SU-DHL-6 (cell line): ENCODE measurements at regions not wholly inside any gene's neighbourhood (a gene's known extent, or its start where the extent isn't known, plus 50 kb on each side); places are given as distances from the start of the nearest gene placed in this dataset.

Source experiments
- H2AFZ ChIP-seq: fragments of 200-600 bp; sonication (generic); 2 replicates; pipeline ENCODE4 v1.6.1; 2014; ENCODE audit warnings: low read depth, mild to moderate bottlenecking, moderate library complexity, mixed read lengths, antibody characterized with exemption, low read length; ENCODE audit not compliant: severe bottlenecking
- H3F3A ChIP-seq: fragments of 200-600 bp; shearing (Covaris generic); 2 replicates; pipeline ENCODE4 v1.6.0; 2016; ENCODE audit warnings: antibody characterized with exemption, mild to moderate bottlenecking; ENCODE audit not compliant: insufficient read depth
- H3K27ac ChIP-seq: fragments of 200-600 bp; sonication (generic); 2 replicates; pipeline ENCODE4 v1.5.1; 2016; ENCODE audit warnings: low read depth, mild to moderate bottlenecking, low read length, moderate library complexity, mixed read lengths
- H3K27me3 ChIP-seq: fragments of 200-600 bp; sonication (generic), shearing (Covaris generic); 2 replicates; pipeline ENCODE4 v1.6.0; 2014; ENCODE audit warnings: mild to moderate bottlenecking, low read length
- H3K36me3 ChIP-seq: fragments of 200-600 bp; sonication (generic); 2 replicates; pipeline ENCODE4 v1.6.1; 2014; ENCODE audit warnings: mild to moderate bottlenecking, low read length, mixed read lengths
- H3K4me2 ChIP-seq: fragments of 300-600, 200-600 bp; shearing (Covaris generic), sonication (generic); 2 replicates; pipeline ENCODE4 v1.6.0; 2014; ENCODE audit warnings: low read length, low read depth, mild to moderate bottlenecking; ENCODE audit not compliant: poor library complexity, severe bottlenecking
- H3K4me3 ChIP-seq: fragments of 200-600 bp; sonication (generic); 2 replicates; pipeline ENCODE4 v1.5.1; 2014; ENCODE audit warnings: antibody characterized with exemption, low read length, mild to moderate bottlenecking, mixed read lengths; ENCODE audit not compliant: insufficient read depth, poor library complexity, severe bottlenecking
- H3K79me2 ChIP-seq: fragments of 200-600 bp; sonication (generic); 2 replicates; pipeline ENCODE4 v1.6.1; 2014; ENCODE audit warnings: mild to moderate bottlenecking, low read length, moderate library complexity; ENCODE audit not compliant: insufficient read depth
- H3K9ac ChIP-seq: fragments of 200-600 bp; sonication (generic); 2 replicates; pipeline ENCODE4 v1.7.0; 2014; ENCODE audit warnings: mild to moderate bottlenecking, low read length
- H3K9me2 ChIP-seq: fragments of 200-600 bp; sonication (generic); replicated peaks from 2 replicates; pipeline ENCODE4 v1.6.1; 2014; ENCODE audit warnings: low read length; ENCODE audit not compliant: insufficient read depth
- H3K9me3 ChIP-seq: fragments of 200-600 bp; sonication (generic); 2 replicates; pipeline ENCODE4 v1.6.1; 2014; ENCODE audit warnings: low read length, mixed read lengths; ENCODE audit not compliant: insufficient read depth
- H4K20me1 ChIP-seq: fragments of 200-600 bp; sonication (generic); 2 replicates; pipeline ENCODE4 v1.6.1; 2014; ENCODE audit warnings: low read depth, mild to moderate bottlenecking, antibody characterized with exemption, low read length, moderate library complexity, mixed read lengths
- EZH2phosphoT487 ChIP-seq: fragments of 200-600 bp; sonication (generic), shearing (Covaris generic); conservative IDR thresholded peaks from 2 replicates; pipeline ENCODE4 v1.6.1; 2018; ENCODE audit warnings: mild to moderate bottlenecking, antibody characterized with exemption, low read length, moderate library complexity, mixed read lengths
- TF ChIP-seq, protein P1 (sequence below): fragments of 200-600 bp; sonication (generic); IDR thresholded peaks from one replicate; pipeline ENCODE4 v1.5.1; 2017; ENCODE audit warnings: antibody characterized with exemption, mild to moderate bottlenecking, low read length, moderate library complexity; ENCODE audit not compliant: insufficient read depth, poor library complexity, severe bottlenecking

- no peaks in the 10 kb centered on the region for H3K36me3 ChIP-seq
- H3K27me3 ChIP-seq: no peaks in the 10 kb centered on the region
- TF ChIP-seq, protein P1, sequence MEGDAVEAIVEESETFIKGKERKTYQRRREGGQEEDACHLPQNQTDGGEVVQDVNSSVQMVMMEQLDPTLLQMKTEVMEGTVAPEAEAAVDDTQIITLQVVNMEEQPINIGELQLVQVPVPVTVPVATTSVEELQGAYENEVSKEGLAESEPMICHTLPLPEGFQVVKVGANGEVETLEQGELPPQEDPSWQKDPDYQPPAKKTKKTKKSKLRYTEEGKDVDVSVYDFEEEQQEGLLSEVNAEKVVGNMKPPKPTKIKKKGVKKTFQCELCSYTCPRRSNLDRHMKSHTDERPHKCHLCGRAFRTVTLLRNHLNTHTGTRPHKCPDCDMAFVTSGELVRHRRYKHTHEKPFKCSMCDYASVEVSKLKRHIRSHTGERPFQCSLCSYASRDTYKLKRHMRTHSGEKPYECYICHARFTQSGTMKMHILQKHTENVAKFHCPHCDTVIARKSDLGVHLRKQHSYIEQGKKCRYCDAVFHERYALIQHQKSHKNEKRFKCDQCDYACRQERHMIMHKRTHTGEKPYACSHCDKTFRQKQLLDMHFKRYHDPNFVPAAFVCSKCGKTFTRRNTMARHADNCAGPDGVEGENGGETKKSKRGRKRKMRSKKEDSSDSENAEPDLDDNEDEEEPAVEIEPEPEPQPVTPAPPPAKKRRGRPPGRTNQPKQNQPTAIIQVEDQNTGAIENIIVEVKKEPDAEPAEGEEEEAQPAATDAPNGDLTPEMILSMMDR: no peak
- no peak for TF ChIP-seq EZH2phosphoT487
- H3K4me3 ChIP-seq: no peak overlapping the region
- H3K79me2 ChIP-seq: peaks cover 86% of the 10 kb centered on the region
- H3F3A ChIP-seq: peaks cover 7% of the 10 kb centered on the region; the same call in 1 of the 2 replicates
- H2AFZ ChIP-seq: no peak overlapping the region
- no peak overlapping the region for H3K9ac ChIP-seq
- H3K9me3 ChIP-seq: no peaks in the 10 kb centered on the region
- H3K4me2 ChIP-seq: no peak overlapping the region
- no peaks in the 10 kb centered on the region for H3K9me2 ChIP-seq
- no peaks in the 10 kb centered on the region for H4K20me1 ChIP-seq
- no peak overlapping the region for H3K27ac ChIP-seq
Observed at GRCh38 chrX:10023821-10024220, 56.7 kb downstream of the CLDN34 start.

DNA sequence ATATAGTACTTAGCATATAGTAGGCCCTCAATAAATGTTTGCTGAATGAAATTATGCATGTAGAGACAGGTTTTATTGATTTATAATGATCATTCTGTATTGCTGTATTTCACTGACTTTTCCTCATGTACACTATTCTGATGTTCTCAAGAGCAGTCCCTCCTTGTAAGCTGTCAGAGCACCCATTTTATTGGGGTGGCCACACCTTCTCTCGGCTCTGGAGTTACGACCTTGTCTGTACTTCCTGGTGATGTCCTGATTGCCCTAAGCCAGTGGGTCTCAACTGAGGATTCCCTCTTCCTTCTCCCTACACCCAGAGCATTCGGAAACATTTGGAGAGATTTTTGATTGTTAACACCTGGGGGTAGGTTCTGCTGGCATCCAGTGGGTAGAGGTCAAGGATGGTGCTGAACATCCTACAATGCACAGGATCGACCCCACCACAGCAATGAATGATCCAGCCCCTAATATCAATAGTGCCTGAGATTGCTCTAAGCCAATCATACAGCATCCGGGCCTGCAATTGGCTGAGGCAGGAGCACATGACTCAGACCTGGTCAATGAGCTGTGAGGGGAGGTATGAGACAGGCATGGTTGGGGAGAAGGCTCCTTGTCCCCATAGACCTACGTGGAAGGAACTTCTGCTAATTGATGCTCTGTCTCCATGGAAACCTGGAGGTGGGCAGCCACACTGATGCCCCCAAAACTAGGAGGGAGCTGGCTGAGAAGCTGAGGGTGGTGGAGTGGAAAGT is 58.8 kb downstream of the CLDN34 start:
- no peaks in the 10 kb centered on the region for H3K9me2 ChIP-seq
- no peaks in the 10 kb centered on the region for H4K20me1 ChIP-seq
- H3K36me3 ChIP-seq: no peaks in the 10 kb centered on the region
- H2AFZ ChIP-seq: no peak overlapping the region
- no peak overlapping the region for H3K4me2 ChIP-seq
- H3K9me3 ChIP-seq: no peaks in the 10 kb centered on the region
- H3F3A ChIP-seq: peaks cover 16% of the 10 kb centered on the region
- no peak overlapping the region for H3K9ac ChIP-seq
- no peak overlapping the region for H3K4me3 ChIP-seq
- no peaks in the 10 kb centered on the region for H3K27me3 ChIP-seq
- H3K27ac ChIP-seq: no peak overlapping the region
- no peak for TF ChIP-seq EZH2phosphoT487
- TF ChIP-seq, protein P1: no peak
- H3K79me2 ChIP-seq: peaks cover 72% of the 10 kb centered on the region

DNA sequence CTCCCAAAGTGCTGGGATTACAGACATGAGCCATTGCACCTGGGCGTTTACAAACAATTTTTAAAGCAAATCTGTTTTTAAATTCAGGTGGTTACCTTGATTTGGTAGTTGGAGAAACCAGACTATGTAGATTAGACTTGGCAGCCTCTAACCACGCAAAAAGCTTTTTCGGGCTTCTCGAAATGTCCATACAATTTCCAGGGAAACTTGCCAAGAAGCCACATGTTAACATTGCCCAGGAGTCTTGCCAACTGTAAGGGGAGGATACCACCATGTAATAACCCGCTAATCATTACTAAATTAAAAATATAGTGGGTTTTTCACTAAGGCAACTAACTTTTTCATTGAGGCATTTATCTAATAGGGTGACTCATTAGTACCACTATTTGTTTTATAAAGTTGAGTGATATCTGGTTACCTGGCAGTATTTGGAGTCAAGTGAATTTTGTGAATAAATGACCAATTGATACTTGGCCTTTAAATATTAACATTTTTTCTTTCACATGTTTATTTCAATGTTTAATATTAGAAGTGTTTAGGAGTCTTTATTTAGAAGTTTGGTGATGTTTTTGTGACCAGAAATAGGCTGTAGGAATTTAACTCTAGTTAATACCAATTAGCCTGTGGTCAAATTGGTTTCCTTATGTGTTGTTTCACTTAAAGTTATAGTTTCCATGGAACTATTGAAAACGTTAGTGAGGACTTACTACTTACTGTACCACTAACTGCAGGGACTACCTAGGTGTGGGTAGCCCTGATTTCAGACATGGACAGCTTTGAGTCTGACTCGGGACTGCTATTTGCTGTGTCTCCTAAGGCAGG is 61.3 kb downstream of the CLDN34 start:
- no peaks in the 10 kb centered on the region for H3K27me3 ChIP-seq
- no peak overlapping the region for H2AFZ ChIP-seq
- H3F3A ChIP-seq: peaks cover 24% of the 10 kb centered on the region
- no peak overlapping the region for H3K9ac ChIP-seq
- no peaks in the 10 kb centered on the region for H3K36me3 ChIP-seq
- H3K27ac ChIP-seq: peak overlapping the region; percentile 65; the same call in 1 of the 2 replicates
- peaks cover 58% of the 10 kb centered on the region for H3K79me2 ChIP-seq
- no peak overlapping the region for H3K4me3 ChIP-seq
- no peaks in the 10 kb centered on the region for H3K9me2 ChIP-seq
- no peak overlapping the region for H3K4me2 ChIP-seq
- no peaks in the 10 kb centered on the region for H4K20me1 ChIP-seq
- TF ChIP-seq, protein P1: no peak
- no peak for TF ChIP-seq EZH2phosphoT487
- no peaks in the 10 kb centered on the region for H3K9me3 ChIP-seq
